ENCODE measurements at regions not wholly inside any gene's neighbourhood (a gene's known extent, or its start where the extent isn't known, plus 50 kb on each side); places are given as distances from the start of the nearest gene placed in this dataset.
A peak's percentile ranks its signal among the peaks of the same experiment; 100 is the strongest.

DNA sequence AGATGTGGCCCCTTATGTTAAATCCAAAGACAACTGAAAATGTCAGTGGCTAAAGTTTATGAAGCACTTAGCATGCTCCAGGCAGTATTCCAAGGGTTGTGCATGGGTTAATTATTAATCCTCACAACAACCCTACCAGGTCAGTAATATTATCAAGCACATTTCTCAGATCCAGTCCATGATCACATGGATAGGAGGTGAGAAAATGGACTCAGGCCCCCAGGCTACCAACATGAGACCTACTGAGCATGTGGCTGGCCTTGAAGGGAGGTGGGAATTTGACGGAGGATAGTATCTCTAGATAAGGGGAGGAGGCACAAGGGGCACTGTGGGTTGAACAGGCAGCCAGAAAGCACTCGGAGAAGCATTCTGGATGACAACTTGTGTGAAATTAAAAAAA lies 412.0 kb downstream of the MEIS1 start:
- DNase-seq (ENCODE audit: low spot score) = peak; percentile 19

- DNase-seq (ENCODE audit: low spot score) = peak; percentile 93
Observed at GRCh38 chr2:66849153-66849755, 414.3 kb downstream of the MEIS1 start.

DNA sequence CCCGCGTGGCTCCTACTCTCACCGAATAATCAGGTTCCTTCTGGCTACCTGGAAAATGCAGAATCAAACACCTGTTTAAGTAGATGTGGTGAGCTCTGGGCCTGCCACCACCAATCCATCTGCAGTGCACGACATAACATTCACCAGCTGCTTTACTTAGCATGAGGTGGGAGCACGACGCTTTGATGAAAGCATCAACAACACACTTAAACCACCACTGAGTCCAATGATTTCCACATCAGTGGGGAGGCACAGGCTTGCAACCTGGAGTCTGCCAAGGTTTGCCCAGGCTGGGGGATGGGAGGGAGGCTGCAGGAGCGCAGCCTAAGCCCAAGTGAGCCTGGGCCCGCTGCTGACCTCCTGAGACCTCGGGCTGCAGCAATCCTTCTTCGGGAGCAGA lies 415.5 kb downstream of the MEIS1 start:
- peak; percentile 71 for DNase-seq (ENCODE audit: low spot score)

DNA sequence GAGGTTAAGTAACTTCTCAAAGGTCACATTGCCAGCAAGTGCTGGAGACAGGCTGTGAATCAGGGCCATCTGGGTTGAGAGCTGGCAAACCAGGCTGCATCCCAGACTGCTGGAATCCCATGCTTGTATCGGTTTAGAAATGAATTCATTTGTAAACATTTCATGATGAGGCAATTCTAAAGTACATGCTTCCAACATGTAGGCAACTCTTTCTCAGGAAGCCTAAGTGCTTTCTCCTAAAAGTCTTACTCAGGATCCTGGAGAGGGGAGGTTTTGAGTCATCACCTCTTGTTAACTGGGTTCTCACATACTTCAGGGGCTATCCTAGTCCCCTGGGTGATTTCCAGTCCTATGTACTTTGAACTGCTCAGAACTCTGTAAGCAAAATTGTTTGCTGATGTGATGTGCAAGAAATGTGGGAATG lies 416.5 kb downstream of the MEIS1 start:
- no peak for DNase-seq (ENCODE audit: low spot score)

DNA sequence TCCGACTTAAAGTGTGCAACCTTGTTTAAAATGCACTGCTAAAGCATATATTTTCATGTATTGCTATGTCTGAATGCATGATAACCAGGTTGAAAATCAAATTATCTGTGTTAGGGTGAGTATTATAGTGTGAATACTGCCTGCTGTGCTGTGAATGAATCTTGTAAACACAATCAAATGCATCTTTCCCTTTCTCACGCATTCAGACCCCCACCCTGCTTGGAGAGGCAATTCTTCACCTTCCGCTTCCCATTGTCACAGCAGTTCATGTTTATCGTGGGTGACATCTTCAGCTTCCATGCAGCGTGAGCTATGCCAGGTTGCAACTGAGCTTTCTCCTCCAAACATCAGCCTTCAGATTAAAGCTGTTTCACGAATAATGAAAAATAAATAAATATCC lies 418.0 kb downstream of the MEIS1 start:
- DNase-seq (ENCODE audit: low spot score) = no peak

DNA sequence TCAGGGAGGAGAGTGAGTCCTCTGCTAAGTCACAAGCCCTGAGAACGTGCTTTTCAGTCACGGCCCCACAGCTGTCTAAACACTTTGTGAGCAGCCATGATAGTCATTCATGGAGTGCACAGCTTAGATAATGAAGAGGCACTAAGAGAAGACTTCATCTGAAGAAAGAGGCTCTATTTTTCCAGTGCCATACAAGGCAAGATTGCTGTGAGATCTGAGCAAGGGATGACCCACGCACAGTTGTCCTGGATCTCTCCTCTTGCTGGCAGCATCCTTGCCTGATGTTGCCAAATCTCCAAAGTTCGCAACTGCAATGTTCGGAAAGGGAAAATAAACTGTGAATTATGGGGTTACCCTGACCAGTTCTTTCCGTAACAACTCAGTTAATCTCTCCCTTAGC lies 418.7 kb downstream of the MEIS1 start:
- DNase-seq (ENCODE audit: low spot score) = no peak

GRCh38 chr2:66854298-66854697 lies 419.4 kb downstream of the MEIS1 start:
- no peak for DNase-seq (ENCODE audit: low spot score)

GRCh38 chr2:66862885-66863650 lies 428.1 kb downstream of the MEIS1 start:
- no peak for DNase-seq (ENCODE audit: low spot score)

DNA sequence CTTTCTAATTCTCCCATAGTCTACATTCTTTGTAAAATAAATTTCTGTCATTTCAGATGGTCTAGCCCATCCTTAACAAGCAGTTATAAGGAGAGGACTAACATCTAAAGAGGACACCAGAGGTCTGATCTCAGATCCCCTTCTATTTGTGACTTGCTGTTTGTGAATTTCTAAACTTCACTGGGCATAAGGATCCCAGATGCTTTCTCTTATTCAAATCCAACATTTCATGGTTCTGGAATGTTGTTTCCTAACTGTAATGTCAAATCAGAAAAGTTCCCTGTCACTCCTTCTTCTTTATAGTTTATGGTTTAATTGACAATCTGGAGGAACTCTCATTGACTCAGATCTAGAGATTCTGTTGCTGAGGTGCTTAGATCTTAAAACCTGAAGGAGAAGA lies 430.2 kb downstream of the MEIS1 start:
- no peak for DNase-seq (ENCODE audit: low spot score)

- no peak for DNase-seq (ENCODE audit: low spot score)
Observed at GRCh38 chr2:66866331-66867062, 431.6 kb downstream of the MEIS1 start.

DNA sequence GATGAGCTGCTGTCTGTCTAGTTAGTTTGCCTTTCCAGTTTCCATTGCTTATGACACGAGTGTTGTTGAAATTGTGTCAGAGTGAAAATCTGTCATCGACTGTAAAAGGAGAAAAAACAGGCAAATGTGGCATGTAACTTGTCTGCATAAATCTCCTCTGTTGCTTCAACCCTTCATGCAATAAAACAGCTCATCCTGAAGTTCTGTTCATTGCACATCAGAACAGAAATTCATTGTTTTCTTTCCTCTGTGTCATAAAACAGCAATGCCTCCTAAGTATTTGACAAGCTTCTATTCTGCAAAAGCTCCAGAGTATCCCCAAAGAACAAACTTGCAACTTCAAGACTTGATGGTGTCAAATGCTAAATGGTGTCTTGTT lies 432.1 kb downstream of the MEIS1 start:
- no peak for DNase-seq (ENCODE audit: low spot score)

GRCh38 chr2:66869076-66869475 lies 434.2 kb downstream of the MEIS1 start:
- no peak for DNase-seq (ENCODE audit: low spot score)

GRCh38 chr2:66872081-66872985 lies 437.4 kb downstream of the MEIS1 start:
- no peak for DNase-seq (ENCODE audit: low spot score)

DNA sequence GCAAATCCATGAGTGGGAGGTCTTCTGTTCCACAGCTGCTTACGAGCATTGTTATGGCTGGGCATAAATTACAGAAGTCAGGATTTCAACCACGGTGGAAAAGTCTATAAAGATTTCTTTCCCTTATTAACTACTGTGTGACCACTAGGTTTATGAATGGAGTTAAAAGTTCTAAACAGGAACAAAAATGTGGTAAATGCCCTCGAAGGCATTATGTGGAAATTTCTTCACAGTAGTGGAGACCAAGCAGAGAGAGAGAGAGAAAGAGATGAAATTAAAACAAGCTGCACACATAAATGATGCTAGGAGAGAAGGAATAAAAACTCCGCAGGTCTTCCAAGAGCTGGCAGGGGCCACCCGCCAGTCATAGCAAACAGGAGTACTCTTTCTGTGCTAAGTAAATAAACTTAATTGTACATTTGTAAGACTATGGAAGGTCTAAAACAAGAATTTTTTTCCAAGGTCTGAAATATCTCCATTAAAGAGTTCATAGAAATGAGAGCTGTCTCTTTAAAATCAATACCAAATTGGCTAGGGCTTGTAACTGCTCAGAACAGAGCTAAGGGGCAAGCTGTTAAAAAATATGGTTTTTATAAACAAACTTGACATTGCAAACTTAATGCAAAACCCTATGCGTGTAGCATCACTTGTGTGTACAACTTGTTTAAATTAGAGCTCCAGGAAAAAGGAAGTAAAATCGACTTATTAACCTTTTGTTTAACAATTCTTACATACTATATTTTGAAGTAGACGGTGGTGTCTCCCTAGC lies 438.2 kb downstream of the MEIS1 start:
- no peak for DNase-seq (ENCODE audit: low spot score)

DNA sequence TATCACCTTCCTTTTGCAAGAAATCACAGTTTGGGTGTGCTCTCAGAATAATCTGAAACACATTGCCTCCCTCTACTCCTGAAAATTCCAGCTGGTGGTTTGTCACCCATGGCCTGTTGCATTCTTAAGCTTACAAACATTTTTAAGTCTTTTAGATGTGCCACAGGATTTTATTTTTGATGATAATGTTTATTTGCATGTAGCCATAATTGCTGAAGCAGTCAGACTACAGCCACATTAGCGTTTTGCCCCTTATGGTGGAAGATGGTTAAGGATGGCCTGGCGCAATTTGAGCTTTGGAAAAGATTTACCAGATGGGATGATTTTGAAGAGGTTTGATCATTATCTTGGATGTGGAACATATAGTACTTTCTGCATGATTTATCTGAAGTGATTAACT lies 439.5 kb downstream of the MEIS1 start:
- DNase-seq (ENCODE audit: low spot score) = no peak

DNA sequence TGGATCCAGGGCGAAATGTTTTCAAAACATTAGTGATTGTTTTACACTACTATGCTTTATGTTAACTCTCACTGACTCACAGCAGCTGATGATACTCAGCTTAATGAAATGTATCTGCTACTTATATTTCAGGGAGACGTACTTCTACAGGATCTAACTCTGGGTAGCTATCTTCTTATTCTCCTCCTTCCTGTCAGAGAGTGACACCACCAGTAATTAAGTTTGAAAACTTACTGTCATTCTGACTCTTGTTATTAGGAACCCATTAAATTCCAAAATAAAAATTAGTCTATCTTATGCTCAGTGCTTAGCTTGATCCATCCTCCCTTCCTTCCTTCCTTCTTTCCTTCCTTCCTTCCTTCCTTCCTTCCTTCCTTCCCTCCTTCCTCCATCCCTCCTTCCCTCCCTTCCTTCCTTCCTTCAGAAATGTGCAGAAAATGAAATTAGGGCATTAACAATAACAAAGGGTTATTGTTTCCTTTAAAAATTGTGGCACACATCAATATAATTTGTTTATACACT lies 441.1 kb downstream of the MEIS1 start:
- no peak for DNase-seq (ENCODE audit: low spot score)

GRCh38 chr2:66885775-66886383 lies 451.0 kb downstream of the MEIS1 start:
- DNase-seq (ENCODE audit: low spot score) = no peak

DNA sequence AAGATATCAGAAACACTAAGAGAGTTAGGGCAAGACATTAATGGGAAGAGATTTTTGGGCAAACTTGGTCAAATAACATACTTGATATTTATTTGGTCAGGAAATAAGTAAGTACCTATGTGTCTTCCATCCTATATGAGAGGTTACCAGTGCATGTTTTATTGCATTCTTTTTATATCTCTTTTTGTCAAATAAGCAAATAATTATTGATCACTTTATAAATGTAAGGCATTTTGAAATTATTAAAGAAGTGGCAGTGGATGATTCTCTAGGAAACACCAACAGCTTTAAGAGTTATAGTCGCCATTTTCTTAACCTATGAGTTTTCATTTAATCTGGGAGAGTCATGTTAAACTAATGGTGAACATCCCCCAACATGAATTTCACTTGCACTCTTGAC lies 453.3 kb downstream of the MEIS1 start:
- no peak for DNase-seq (ENCODE audit: low spot score)

DNA sequence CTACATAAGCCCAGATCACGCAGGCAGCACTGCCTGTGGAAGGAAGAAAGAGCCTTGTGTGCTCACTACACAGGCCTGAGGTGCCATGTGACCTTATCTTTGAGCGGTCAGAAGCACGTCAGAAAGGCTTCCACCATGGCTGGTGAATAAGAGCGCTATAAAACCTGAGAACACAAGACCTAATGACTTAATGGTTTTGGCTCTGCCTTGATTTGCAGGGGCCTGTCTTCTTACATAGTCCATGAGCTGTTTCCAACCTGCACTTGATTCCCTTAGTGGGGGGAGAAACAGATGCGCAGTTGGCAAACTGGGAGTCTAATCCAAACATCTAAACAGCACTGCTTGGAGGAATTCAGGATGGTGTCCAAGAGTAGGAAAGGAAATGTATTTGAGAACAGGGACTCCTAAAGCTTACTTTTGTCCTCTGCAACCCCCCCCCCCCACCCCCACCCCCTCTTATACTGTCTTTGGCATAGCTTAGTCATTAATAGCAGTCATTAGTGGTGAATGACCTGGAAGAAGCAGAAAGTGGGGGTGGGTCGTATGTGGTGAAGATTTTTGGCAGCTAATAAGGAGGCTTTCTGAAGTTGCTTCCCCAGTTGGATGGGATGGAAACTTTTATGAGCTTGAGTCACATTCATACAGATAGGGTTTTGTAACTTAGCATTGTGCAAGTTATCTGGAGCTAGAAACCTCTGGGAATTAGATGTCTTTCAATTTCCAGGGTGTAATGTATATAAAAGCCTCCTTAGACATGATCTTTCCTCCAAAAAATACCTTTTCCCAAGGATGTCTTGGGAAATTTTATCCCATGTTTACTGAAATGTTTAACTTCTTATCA lies 454.1 kb downstream of the MEIS1 start:
- DNase-seq (ENCODE audit: low spot score) = no peak

- DNase-seq (ENCODE audit: low spot score) = no peak
Observed at GRCh38 chr2:66889632-66889882, 454.6 kb downstream of the MEIS1 start.

Measured in cerebellar cortex (tissue), 1 donor.